Activated B cell treated with CpG ODN at 0.5 μM for 24 hours (primary cell): ENCODE measurements at regions not wholly inside any gene's neighbourhood (a gene's known extent, or its start where the extent isn't known, plus 50 kb on each side); places are given as distances from the start of the nearest gene placed in this dataset.

Source experiments
- ATAC-seq: fragments of 200-7000 bp; cut with Tn5 transposase; one replicate; pipeline ENCODE4 v1.10.0; 2021; ENCODE audit warnings: low read depth, mild to moderate bottlenecking, moderate library complexity
- CTCF ChIA-PET: fragments of 350-600 bp; sonication (Branson Sonifier 250); formaldehyde crosslinking; loops from one replicate; lab custom pipeline; 2021; ENCODE audit warnings: antibody characterized with exemption; lab: Charles Lee
- POLR2A ChIA-PET: fragments of 350-600 bp; sonication (Branson Sonifier 250); formaldehyde crosslinking; loops from one replicate; lab custom pipeline; 2021; ENCODE audit warnings: antibody characterized with exemption; lab: Charles Lee
- DNase-seq: peaks from one replicate; pipeline ENCODE4 v3.0.0; 2022
- H3K27ac Mint-ChIP-seq: one replicate; pipeline ENCODE4 v1.8.0; 2020; ENCODE audit warnings: mixed read lengths
- H3K27me3 Mint-ChIP-seq: one replicate; pipeline ENCODE4 v1.8.0; 2021; ENCODE audit warnings: mixed read lengths
- H3K36me3 Mint-ChIP-seq: one replicate; pipeline ENCODE4 v1.8.0; 2021; ENCODE audit warnings: low read depth, mixed read lengths
- H3K4me1 Mint-ChIP-seq: one replicate; pipeline ENCODE4 v1.8.0; 2021; ENCODE audit warnings: mixed read lengths
- H3K4me3 Mint-ChIP-seq: one replicate; pipeline ENCODE4 v1.8.0; 2020; ENCODE audit warnings: mild to moderate bottlenecking, mixed read lengths
- H3K9me3 Mint-ChIP-seq: one replicate; pipeline ENCODE4 v1.8.0; 2020; ENCODE audit warnings: mixed read lengths
- intact Hi-C: fragments of 100-400 bp; cut with micrococcal nuclease; formaldehyde crosslinking; loops from one replicate; pipeline ENCODE4 v1.15.1; 2024
- TF ChIP-seq, protein P1 (sequence below): fragments of 200-600 bp; IDR thresholded peaks from one replicate; pipeline ENCODE4 v1.8.0; 2022; ENCODE audit warnings: antibody characterized with exemption, mild to moderate bottlenecking

DNA sequence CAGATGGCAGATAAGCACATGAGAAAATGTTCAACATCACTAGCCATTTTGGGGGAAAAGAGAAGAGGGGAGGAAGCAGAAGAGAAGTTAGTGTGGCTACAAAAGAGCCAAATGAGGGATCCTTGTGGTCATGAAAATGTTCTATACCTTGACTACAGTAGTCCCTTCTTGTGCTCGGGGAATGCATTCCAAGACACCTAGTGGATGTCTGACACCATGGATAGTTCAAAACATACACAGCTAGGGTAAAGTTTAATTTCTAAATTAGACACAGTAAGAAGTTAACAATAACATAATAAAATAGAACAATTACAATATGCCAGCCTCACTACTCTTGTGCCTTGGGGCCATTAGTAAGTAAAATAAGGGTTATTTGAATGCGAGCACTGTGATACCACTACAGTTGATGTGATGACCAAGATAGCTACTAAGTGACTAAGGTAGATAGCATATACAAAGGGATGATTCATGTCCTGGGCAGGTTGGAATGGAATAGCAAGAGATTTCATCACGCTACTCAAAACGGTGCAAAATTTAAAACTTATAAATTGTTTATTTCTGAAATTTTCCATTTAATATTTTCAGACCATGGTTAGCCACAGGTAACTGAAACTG lies 344.1 kb downstream of the NR2F1-AS1 start:
- ATAC-seq, result no peak
- CTCF ChIA-PET, result no interaction called here
- POLR2A ChIA-PET, result no interaction called here
- TF ChIP-seq, protein P1, sequence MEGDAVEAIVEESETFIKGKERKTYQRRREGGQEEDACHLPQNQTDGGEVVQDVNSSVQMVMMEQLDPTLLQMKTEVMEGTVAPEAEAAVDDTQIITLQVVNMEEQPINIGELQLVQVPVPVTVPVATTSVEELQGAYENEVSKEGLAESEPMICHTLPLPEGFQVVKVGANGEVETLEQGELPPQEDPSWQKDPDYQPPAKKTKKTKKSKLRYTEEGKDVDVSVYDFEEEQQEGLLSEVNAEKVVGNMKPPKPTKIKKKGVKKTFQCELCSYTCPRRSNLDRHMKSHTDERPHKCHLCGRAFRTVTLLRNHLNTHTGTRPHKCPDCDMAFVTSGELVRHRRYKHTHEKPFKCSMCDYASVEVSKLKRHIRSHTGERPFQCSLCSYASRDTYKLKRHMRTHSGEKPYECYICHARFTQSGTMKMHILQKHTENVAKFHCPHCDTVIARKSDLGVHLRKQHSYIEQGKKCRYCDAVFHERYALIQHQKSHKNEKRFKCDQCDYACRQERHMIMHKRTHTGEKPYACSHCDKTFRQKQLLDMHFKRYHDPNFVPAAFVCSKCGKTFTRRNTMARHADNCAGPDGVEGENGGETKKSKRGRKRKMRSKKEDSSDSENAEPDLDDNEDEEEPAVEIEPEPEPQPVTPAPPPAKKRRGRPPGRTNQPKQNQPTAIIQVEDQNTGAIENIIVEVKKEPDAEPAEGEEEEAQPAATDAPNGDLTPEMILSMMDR, result no peak
- no peak overlapping the region for H3K27ac Mint-ChIP-seq
- H3K27me3 Mint-ChIP-seq, result no peaks in the 10 kb centered on the region
- H3K4me1 Mint-ChIP-seq, result no peaks in the 10 kb centered on the region
- intact Hi-C loops, result no loop called here
- H3K36me3 Mint-ChIP-seq, result no peaks in the 10 kb centered on the region
- no peak overlapping the region for H3K4me3 Mint-ChIP-seq
- DNase-seq, result no peak
- peaks cover 7% of the 10 kb centered on the region for H3K9me3 Mint-ChIP-seq

DNA sequence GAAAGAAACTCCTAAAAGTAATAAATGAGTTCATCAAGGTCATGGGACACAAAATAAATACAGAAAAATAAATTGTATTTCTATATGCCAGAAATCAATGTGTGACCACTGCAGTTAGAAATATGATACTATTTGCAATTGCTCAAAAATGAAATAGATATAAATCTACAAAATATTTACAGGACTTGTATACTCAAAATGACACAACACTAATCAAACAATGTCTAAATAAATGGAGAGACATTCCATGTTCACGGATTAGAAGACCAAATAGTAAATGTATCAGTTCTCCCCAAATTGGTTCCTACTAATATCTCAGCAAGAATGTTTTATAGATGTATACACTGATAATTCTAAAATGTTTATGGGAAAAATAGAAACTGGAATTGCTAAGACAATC lies 345.3 kb downstream of the NR2F1-AS1 start:
- ChIA-PET CTCF (no interaction called here), POLR2A (no interaction called here)
- TF ChIP-seq, protein P1, result no peak
- DNase-seq, result no peak
- peaks cover 7% of the 10 kb centered on the region for H3K9me3 Mint-ChIP-seq
- H3K27ac Mint-ChIP-seq, result no peak overlapping the region
- no peaks in the 10 kb centered on the region for H3K27me3 Mint-ChIP-seq
- no peaks in the 10 kb centered on the region for H3K36me3 Mint-ChIP-seq
- ATAC-seq, result no peak
- H3K4me3 Mint-ChIP-seq, result no peak overlapping the region
- no peaks in the 10 kb centered on the region for H3K4me1 Mint-ChIP-seq
- intact Hi-C loops, result no loop called here

DNA sequence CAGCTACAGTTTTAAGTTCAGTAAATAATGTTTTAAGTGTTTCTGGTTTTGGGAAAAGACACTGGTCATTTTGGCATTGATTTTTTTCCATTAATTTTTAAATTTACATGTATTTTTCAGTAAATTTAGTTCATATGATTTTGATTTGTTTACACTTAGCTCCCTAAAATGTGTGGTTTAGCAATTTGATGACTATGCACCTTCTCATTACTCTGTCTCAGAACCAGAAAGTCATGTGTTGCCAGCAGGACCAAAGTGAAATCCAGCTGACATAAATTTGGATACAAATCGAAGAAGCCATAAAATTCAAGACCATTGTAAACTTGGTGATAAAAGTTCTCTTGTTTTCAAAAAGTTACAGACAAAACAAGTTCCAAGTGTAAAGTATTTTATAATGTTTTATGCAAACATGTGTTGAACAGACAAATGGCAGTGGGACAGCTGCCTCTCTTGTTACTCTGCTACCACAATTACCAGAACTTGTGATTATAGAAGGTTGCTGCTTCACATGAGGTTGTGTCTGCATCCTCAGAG lies 354.8 kb downstream of the NR2F1-AS1 start:
- ATAC-seq (no peak), DNase-seq (no peak)
- Mint-ChIP-seq H3K4me3 (no peak overlapping the region), H3K4me1 (no peaks in the 10 kb centered on the region), H3K9me3 (no peaks in the 10 kb centered on the region), H3K27ac (no peak overlapping the region), H3K36me3 (no peaks in the 10 kb centered on the region), H3K27me3 (no peaks in the 10 kb centered on the region)
- TF ChIP-seq, protein P1, result no peak
- intact Hi-C loops, result no loop called here
- ChIA-PET POLR2A (no interaction called here), CTCF (no interaction called here)

DNA sequence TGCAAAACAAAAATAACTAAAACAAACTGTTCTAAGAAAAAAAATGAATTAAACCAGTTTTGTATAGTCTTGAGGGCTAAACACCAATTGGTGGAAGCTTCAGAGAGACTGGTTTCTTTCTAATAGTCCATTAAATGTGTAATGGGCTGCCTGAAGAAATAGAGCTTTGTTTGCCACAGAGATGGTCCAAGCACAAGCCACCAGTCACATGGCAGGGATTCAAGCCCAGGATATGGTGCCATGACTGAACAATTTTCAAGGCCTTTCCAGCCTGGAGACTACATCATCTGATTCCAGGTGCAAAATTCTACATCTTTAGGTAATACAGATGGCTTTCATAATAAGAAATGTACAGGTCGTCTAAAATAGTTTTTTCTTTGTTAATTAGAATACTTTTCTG lies 355.3 kb downstream of the NR2F1-AS1 start:
- intact Hi-C loops, result no loop called here
- H3K4me3 Mint-ChIP-seq, result no peak overlapping the region

DNA sequence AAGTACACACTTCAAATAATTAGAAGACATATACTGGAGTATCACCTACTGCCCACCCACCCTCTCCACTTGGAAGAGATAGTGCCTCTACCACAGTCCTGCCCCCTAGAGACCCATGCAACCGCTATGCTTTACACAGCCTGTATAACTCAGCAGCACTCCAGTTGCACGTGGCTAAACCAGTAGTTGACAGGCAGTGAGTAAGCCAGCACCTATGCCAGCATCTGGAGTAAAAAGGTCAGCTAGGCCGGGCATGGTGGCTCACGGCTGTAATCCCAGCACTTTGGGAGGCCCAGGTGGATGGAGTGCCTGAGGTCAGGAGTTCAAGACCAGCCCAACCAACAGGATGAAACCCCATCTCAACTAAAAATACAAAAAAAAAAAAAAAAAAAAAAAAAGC lies 356.4 kb downstream of the NR2F1-AS1 start:
- CTCF ChIA-PET, result no interaction called here
- Mint-ChIP-seq H3K27me3 (no peaks in the 10 kb centered on the region), H3K27ac (no peak overlapping the region), H3K9me3 (no peaks in the 10 kb centered on the region), H3K4me3 (no peak overlapping the region), H3K36me3 (no peaks in the 10 kb centered on the region), H3K4me1 (no peaks in the 10 kb centered on the region)
- DNase-seq (no peak), ATAC-seq (no peak)
- POLR2A ChIA-PET, result no interaction called here
- intact Hi-C loops, result no loop called here
- TF ChIP-seq, protein P1, result no peak

More for the DNA sequence above, 355.3 kb downstream of the NR2F1-AS1 start:
- H3K4me1 Mint-ChIP-seq, result no peaks in the 10 kb centered on the region
- ChIA-PET CTCF (no interaction called here), POLR2A (no interaction called here)
- TF ChIP-seq, protein P1, result no peak
- H3K27me3 Mint-ChIP-seq, result no peaks in the 10 kb centered on the region
- no peaks in the 10 kb centered on the region for H3K9me3 Mint-ChIP-seq
- DNase-seq (no peak), ATAC-seq (no peak)
- H3K27ac Mint-ChIP-seq, result no peak overlapping the region
- H3K36me3 Mint-ChIP-seq, result no peaks in the 10 kb centered on the region
